Spinal cord (tissue), 9 donors: ENCODE measurements at regions not wholly inside any gene's neighbourhood (a gene's known extent, or its start where the extent isn't known, plus 50 kb on each side); places are given as distances from the start of the nearest gene placed in this dataset.

ENCODE experiments used
- DNase-seq, 6 donors: peaks; one replicate each; pipeline versions ENCODE4 v3.0.0 to v3.0.0-alpha.2; 2013 to 2015; ENCODE audit warnings: low spot score in 6 of 6, low read depth in 4 of 6
- H3K27ac ChIP-seq: one replicate; pipeline ENCODE4 v1.5.1; 2013; ENCODE audit warnings: low read depth, low read length, control low read depth
- H3K27me3 ChIP-seq: one replicate; pipeline ENCODE4 v1.6.1; 2013; ENCODE audit warnings: low read length; ENCODE audit not compliant: control insufficient read depth, insufficient read depth
- H3K36me3 ChIP-seq: one replicate; pipeline ENCODE4 v1.6.1; 2013; ENCODE audit warnings: low read length; ENCODE audit not compliant: control insufficient read depth, insufficient read depth
- H3K4me1 ChIP-seq: one replicate; pipeline ENCODE4 v1.6.1; 2013; ENCODE audit warnings: low read length; ENCODE audit not compliant: control insufficient read depth, insufficient read depth
- H3K4me3 ChIP-seq: one replicate; pipeline ENCODE4 v1.5.1; 2013; ENCODE audit warnings: low read depth, low read length, control low read depth
- H3K9me3 ChIP-seq: one replicate; pipeline ENCODE4 v1.6.1; 2013; ENCODE audit warnings: low read length; ENCODE audit not compliant: control insufficient read depth, insufficient read depth
- WGBS: methylation state at CpG from one replicate; pipeline ENCODE4 v1.1.5; 2013; ENCODE audit warnings: missing lambda C conversion rate; ENCODE audit not compliant: insufficient coverage; 5-methylcytosine and 5-hydroxymethylcytosine counted together
- donor health status: healthy.

DNA sequence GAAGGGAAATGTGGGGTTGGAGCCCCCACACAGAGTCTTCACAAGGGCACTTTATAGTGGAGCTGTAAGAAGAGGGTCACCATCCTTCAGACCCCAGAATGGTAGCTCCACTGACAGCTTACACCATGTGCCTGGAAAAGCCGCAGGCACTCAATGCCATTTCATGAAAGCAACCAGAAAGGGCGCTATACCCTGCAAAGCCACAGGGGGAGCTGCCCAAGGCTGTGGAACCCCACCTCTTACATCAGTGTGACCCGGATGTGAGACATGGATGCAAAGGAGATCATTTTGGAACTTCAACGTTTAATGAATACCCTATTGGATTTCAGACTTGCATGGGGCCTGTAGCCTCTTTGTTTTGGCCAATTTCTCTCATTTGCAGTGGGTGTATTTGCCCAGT, 694.7 kb downstream of the CBLN2 start:
- Histone ChIP-seq H3K36me3 (no peaks in the 10 kb centered on the region), H3K4me1 (no peaks in the 10 kb centered on the region), H3K27ac (no peak overlapping the region), H3K27me3 (no peaks in the 10 kb centered on the region), H3K4me3 (no peak overlapping the region), H3K9me3 (peaks cover 3% of the 10 kb centered on the region)
- no peak for DNase-seq
- WGBS: 94% methylated on average over 2 of the region's 4 CpGs

DNA sequence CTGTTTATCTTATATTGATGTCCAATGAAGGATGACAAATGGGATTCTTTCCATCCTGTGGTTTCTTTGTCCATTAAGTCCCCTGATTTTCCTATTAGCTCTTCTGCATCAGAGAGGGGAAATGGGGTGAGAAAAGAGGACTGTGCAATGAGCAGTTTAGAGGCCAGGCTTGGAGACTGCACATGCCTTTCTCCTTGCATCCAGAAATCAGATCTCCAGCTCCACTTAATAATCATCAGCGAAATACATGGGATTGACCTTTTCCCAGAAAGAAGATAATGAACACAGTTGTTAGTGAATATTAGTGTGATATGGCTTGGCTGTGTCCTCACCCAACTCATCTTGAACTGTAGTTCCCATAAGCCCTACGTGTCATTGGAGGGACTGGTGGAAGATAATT, 697.4 kb downstream of the CBLN2 start:
- WGBS: no CpG with 5 or more reads among the region's 2 CpGs
- H3K27me3 ChIP-seq: no peaks in the 10 kb centered on the region
- no peak overlapping the region for H3K4me3 ChIP-seq
- no peak for DNase-seq
- no peaks in the 10 kb centered on the region for H3K4me1 ChIP-seq
- no peak overlapping the region for H3K27ac ChIP-seq
- peaks cover 3% of the 10 kb centered on the region for H3K9me3 ChIP-seq
- H3K36me3 ChIP-seq: no peaks in the 10 kb centered on the region

DNA sequence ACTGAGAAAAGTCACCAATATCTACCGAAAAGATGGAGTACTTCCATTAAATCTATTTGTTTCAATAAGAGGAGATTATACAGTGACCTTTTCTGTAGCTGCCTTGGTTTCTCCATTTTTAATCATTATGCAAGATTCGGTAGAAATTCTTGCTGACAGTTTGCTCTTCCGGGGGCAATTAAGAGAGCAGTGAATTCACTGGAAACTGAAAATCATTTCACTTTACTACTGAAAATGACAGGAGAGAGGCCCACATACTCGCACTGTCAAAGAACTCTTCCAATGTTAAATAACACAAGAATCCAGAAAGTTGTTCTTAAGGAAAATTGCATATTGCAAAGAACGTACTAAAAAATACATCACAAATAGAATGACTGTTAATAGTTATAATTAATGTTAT, 699.3 kb downstream of the CBLN2 start:
- Histone ChIP-seq H3K4me3 (no peak overlapping the region), H3K27me3 (no peaks in the 10 kb centered on the region), H3K27ac (no peak overlapping the region), H3K4me1 (no peaks in the 10 kb centered on the region), H3K9me3 (peaks cover 3% of the 10 kb centered on the region), H3K36me3 (no peaks in the 10 kb centered on the region)
- 67% methylated on average over 1 of the region's 5 CpGs for WGBS
- DNase-seq: peak in 1 of 6 donors; percentile 6

- Histone ChIP-seq H3K27me3 (no peaks in the 10 kb centered on the region), H3K36me3 (no peaks in the 10 kb centered on the region), H3K27ac (no peak overlapping the region), H3K4me1 (no peaks in the 10 kb centered on the region), H3K4me3 (no peak overlapping the region), H3K9me3 (no peaks in the 10 kb centered on the region)
- no peak for DNase-seq
- WGBS: 100% methylated on average over 3 of the region's 5 CpGs
These were observed 701.5 kb downstream of the CBLN2 start for GRCh38 chr18:71842666-71843065.

DNA sequence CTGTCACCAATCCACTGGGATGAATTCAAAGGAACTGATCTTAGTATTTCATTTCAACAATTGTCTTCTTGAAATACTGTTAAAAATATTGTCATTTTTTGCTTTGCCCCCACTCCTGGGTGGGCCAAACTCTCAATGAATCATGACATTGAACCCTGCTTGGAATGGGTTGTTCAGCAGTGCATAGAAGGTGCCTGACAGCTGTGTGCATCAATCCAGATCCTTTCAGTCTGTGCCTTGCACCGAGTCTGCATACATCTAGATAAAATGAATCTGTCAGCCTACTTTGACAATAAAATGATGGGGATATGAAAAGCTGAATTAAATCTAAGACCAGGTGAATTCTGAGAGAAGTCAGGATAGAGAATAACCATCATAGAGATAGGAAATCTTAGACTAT, 706.6 kb downstream of the CBLN2 start:
- H3K4me1 ChIP-seq: no peaks in the 10 kb centered on the region
- no peaks in the 10 kb centered on the region for H3K36me3 ChIP-seq
- H3K27me3 ChIP-seq: no peaks in the 10 kb centered on the region
- H3K9me3 ChIP-seq: no peaks in the 10 kb centered on the region
- H3K4me3 ChIP-seq: no peak overlapping the region
- H3K27ac ChIP-seq: no peak overlapping the region
- WGBS: 100% methylated on average over 1 of the region's 1 CpG
- no peak for DNase-seq

- Histone ChIP-seq H3K9me3 (no peaks in the 10 kb centered on the region), H3K27ac (no peak overlapping the region), H3K27me3 (no peaks in the 10 kb centered on the region), H3K4me3 (no peak overlapping the region), H3K4me1 (no peaks in the 10 kb centered on the region), H3K36me3 (no peaks in the 10 kb centered on the region)
- WGBS: 92% methylated on average over 2 of the region's 13 CpGs
- DNase-seq: peak in 2 of 6 donors; percentile 5 to 39
These were observed 711.1 kb downstream of the CBLN2 start for GRCh38 chr18:71832946-71833617.

- no peaks in the 10 kb centered on the region for H3K36me3 ChIP-seq
- no peak overlapping the region for H3K4me3 ChIP-seq
- DNase-seq: no peak
- no peaks in the 10 kb centered on the region for H3K4me1 ChIP-seq
- H3K9me3 ChIP-seq: no peaks in the 10 kb centered on the region
- H3K27ac ChIP-seq: no peak overlapping the region
- no peaks in the 10 kb centered on the region for H3K27me3 ChIP-seq
These were observed 713.1 kb downstream of the CBLN2 start for GRCh38 chr18:71831039-71831438.

- H3K4me3 ChIP-seq: no peak overlapping the region
- H3K27ac ChIP-seq: no peak overlapping the region
- no peaks in the 10 kb centered on the region for H3K27me3 ChIP-seq
- H3K4me1 ChIP-seq: no peaks in the 10 kb centered on the region
- no peak for DNase-seq
- no peaks in the 10 kb centered on the region for H3K36me3 ChIP-seq
- no CpG with 5 or more reads among the region's 3 CpGs for WGBS
- H3K9me3 ChIP-seq: no peaks in the 10 kb centered on the region
These were observed 716.8 kb downstream of the CBLN2 start for GRCh38 chr18:71827301-71827700.

- H3K27ac ChIP-seq: no peak overlapping the region
- no peaks in the 10 kb centered on the region for H3K9me3 ChIP-seq
- no peaks in the 10 kb centered on the region for H3K27me3 ChIP-seq
- H3K4me1 ChIP-seq: no peaks in the 10 kb centered on the region
- no peaks in the 10 kb centered on the region for H3K36me3 ChIP-seq
- H3K4me3 ChIP-seq: no peak overlapping the region
- no peak for DNase-seq
- WGBS: no CpG with 5 or more reads among the region's 2 CpGs
These were observed 728.8 kb downstream of the CBLN2 start for GRCh38 chr18:71815305-71815704.

DNA sequence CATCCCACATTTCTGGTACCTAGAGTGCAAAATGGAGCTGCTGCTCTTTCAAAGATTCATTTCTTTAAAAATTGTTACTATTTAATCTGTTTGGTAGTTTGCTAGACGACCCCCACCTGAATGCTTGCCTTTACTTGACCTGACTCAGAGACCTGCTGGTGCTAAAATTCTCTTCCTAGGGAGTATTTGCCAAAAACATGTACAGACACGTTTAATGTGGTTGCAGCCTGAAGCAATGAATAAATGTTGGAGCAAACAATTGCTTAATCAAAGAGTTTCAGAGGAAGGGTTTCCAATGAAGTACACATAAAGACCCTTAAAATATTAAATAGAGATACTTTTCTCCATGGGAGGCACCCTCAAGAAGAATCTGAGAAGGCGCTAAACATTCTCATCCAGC, 734.4 kb downstream of the CBLN2 start:
- WGBS: no CpG with 5 or more reads among the region's 3 CpGs
- H3K4me1 ChIP-seq: no peaks in the 10 kb centered on the region
- DNase-seq: no peak
- H3K27me3 ChIP-seq: no peaks in the 10 kb centered on the region
- H3K27ac ChIP-seq: no peak overlapping the region
- no peaks in the 10 kb centered on the region for H3K36me3 ChIP-seq
- no peak overlapping the region for H3K4me3 ChIP-seq
- no peaks in the 10 kb centered on the region for H3K9me3 ChIP-seq
